SK-N-SH treated with all-trans-retinoic acid at 6 μM for 48 hours (cell line): ENCODE measurements at regions not wholly inside any gene's neighbourhood (a gene's known extent, or its start where the extent isn't known, plus 50 kb on each side); places are given as distances from the start of the nearest gene placed in this dataset.

ENCODE experiments used
- ATAC-seq: fragments of 200-7000 bp; cut with Tn5 transposase; 3 replicates; pipeline ENCODE4 v1.9.1; 2020; ENCODE audit warnings: mild to moderate bottlenecking, moderate library complexity
- ARNTL ChIP-seq: fragments of 450-650 bp; formaldehyde crosslinking; IDR thresholded peaks from 2 replicates; pipeline ENCODE4 v1.5.0; 2020; ENCODE audit warnings: low read depth, mild to moderate bottlenecking, moderate library complexity, borderline replicate concordance
- BACH2 ChIP-seq: fragments of 250-450 bp; sonication (Bioruptor Pico); IDR thresholded peaks from 2 replicates; pipeline ENCODE4 v1.9.0; 2021; ENCODE audit warnings: mild to moderate bottlenecking, borderline replicate concordance
- CSDC2 ChIP-seq: fragments of 250-450 bp; sonication (Bioruptor Pico); IDR thresholded peaks from 2 replicates; pipeline ENCODE4 v1.5.0; 2020; ENCODE audit warnings: mild to moderate bottlenecking, moderate library complexity
- ESRRG ChIP-seq: fragments of 250-450 bp; sonication (Bioruptor Pico); IDR thresholded peaks from 2 replicates; pipeline ENCODE4 v1.6.1; 2021; ENCODE audit warnings: mild to moderate bottlenecking
- ISL1 ChIP-seq: fragments of 250-450 bp; sonication (Bioruptor Pico); IDR thresholded peaks from 2 replicates; pipeline ENCODE4 v2.1.2; 2022; ENCODE audit warnings: mild to moderate bottlenecking, moderate library complexity
- OSR1 ChIP-seq: fragments of 250-450 bp; sonication (Bioruptor Pico); IDR thresholded peaks from 2 replicates; pipeline ENCODE4 v1.8.0; 2022; ENCODE audit warnings: moderate library complexity, mild to moderate bottlenecking, inconsistent platforms
- SNAI2 ChIP-seq: fragments of 250-450 bp; sonication (Bioruptor Pico); IDR thresholded peaks from 2 replicates; pipeline ENCODE4 v1.5.0; 2020; ENCODE audit warnings: mild to moderate bottlenecking, moderate library complexity
- TCF4 ChIP-seq: fragments of 250-450 bp; sonication (Bioruptor Pico); IDR thresholded peaks from 2 replicates; pipeline ENCODE4 v1.8.0; 2021; ENCODE audit warnings: mild to moderate bottlenecking, moderate library complexity, borderline replicate concordance
- TSHZ2 ChIP-seq: fragments of 250-450 bp; sonication (Bioruptor Pico); IDR thresholded peaks from 2 replicates; pipeline ENCODE4 v1.5.0; 2020; ENCODE audit warnings: mild to moderate bottlenecking, moderate library complexity
- ZC3H10 ChIP-seq: fragments of 250-450 bp; sonication (Bioruptor Pico); IDR thresholded peaks from 2 replicates; pipeline ENCODE4 v1.5.1; 2021; ENCODE audit warnings: mild to moderate bottlenecking, moderate library complexity
- ZFP3 ChIP-seq: fragments of 250-450 bp; sonication (Bioruptor Pico); IDR thresholded peaks from 2 replicates; pipeline ENCODE4 v1.5.0; 2020; ENCODE audit warnings: mild to moderate bottlenecking, moderate library complexity
- ZFP30 ChIP-seq: fragments of 450-650 bp; formaldehyde crosslinking; IDR thresholded peaks from 2 replicates; pipeline ENCODE4 v1.5.0; 2022; ENCODE audit warnings: mild to moderate bottlenecking, moderate library complexity
- ZNF565 ChIP-seq: fragments of 450-650 bp; formaldehyde crosslinking; conservative IDR thresholded peaks from 2 replicates; pipeline ENCODE4 v1.5.0; 2020; ENCODE audit warnings: low read depth, mild to moderate bottlenecking, moderate library complexity
- ZNF70 ChIP-seq: fragments of 450-650 bp; formaldehyde crosslinking; IDR thresholded peaks from 2 replicates; pipeline ENCODE4 v1.5.0; 2020; ENCODE audit warnings: mild to moderate bottlenecking, moderate library complexity
- ZNF8 ChIP-seq: fragments of 450-650 bp; formaldehyde crosslinking; IDR thresholded peaks from 2 replicates; pipeline ENCODE4 v1.5.0; 2020; ENCODE audit warnings: mild to moderate bottlenecking, moderate library complexity
- TF ChIP-seq, protein P1 (sequence below): fragments of 250-450 bp; sonication (Bioruptor Pico); IDR thresholded peaks from 2 replicates; pipeline ENCODE4 v1.5.1; 2020; ENCODE audit warnings: low read depth, mild to moderate bottlenecking, moderate library complexity
- TF ChIP-seq, protein P2 (sequence below): fragments of 250-450 bp; sonication (Bioruptor Pico); IDR thresholded peaks from 2 replicates; pipeline ENCODE4 v1.8.0; 2021; ENCODE audit warnings: low read depth, mild to moderate bottlenecking, moderate library complexity, borderline replicate concordance
- TF ChIP-seq, protein P3 (sequence below): fragments of 250-450 bp; sonication (Bioruptor Pico); IDR thresholded peaks from 2 replicates; pipeline ENCODE4 v1.5.1; 2021; ENCODE audit warnings: mild to moderate bottlenecking, moderate library complexity

DNA sequence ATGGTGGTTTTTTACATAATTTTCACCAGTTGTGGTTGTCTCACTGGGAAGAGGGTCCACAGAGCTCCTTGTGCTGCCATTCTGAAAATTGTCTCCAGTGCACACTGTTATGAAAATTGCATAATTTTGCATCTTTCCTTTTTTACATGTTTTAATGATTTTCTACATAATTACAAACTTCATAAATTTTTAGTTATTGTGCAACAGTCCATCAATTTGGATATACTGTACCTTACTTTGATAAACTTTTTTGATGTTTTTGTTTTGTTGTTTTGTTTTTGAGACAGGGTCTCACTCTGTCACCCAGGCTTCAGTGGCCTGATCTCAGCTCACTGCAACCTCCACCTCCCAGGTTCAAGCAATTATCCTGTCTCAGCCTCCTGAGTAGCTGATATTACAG is 70.6 kb upstream of the AUTS2 start:
- no peak for TF ChIP-seq ZFP30 (CRISPR knock-in tag)
- no peak for TF ChIP-seq ISL1
- no peak for TF ChIP-seq TCF4
- TF ChIP-seq ZNF565 (CRISPR knock-in tag), result no peak
- TF ChIP-seq ZC3H10 (CRISPR knock-in tag), result no peak
- TF ChIP-seq, protein P1, sequence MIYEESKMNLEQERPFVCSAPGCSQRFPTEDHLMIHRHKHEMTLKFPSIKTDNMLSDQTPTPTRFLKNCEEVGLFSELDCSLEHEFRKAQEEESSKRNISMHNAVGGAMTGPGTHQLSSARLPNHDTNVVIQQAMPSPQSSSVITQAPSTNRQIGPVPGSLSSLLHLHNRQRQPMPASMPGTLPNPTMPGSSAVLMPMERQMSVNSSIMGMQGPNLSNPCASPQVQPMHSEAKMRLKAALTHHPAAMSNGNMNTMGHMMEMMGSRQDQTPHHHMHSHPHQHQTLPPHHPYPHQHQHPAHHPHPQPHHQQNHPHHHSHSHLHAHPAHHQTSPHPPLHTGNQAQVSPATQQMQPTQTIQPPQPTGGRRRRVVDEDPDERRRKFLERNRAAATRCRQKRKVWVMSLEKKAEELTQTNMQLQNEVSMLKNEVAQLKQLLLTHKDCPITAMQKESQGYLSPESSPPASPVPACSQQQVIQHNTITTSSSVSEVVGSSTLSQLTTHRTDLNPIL (CRISPR knock-in tag), result no peak
- TF ChIP-seq TSHZ2 (CRISPR knock-in tag), result no peak
- TF ChIP-seq OSR1 (CRISPR knock-in tag), result no peak
- no peak for TF ChIP-seq ARNTL (CRISPR knock-in tag)
- TF ChIP-seq, protein P2, sequence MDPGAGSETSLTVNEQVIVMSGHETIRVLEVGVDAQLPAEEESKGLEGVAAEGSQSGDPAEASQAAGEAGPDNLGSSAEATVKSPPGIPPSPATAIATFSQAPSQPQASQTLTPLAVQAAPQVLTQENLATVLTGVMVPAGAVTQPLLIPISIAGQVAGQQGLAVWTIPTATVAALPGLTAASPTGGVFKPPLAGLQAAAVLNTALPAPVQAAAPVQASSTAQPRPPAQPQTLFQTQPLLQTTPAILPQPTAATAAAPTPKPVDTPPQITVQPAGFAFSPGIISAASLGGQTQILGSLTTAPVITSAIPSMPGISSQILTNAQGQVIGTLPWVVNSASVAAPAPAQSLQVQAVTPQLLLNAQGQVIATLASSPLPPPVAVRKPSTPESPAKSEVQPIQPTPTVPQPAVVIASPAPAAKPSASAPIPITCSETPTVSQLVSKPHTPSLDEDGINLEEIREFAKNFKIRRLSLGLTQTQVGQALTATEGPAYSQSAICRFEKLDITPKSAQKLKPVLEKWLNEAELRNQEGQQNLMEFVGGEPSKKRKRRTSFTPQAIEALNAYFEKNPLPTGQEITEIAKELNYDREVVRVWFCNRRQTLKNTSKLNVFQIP, result no peak
- no peak for TF ChIP-seq ZNF8 (CRISPR knock-in tag)
- TF ChIP-seq BACH2 (CRISPR knock-in tag), result no peak
- TF ChIP-seq, protein P3, sequence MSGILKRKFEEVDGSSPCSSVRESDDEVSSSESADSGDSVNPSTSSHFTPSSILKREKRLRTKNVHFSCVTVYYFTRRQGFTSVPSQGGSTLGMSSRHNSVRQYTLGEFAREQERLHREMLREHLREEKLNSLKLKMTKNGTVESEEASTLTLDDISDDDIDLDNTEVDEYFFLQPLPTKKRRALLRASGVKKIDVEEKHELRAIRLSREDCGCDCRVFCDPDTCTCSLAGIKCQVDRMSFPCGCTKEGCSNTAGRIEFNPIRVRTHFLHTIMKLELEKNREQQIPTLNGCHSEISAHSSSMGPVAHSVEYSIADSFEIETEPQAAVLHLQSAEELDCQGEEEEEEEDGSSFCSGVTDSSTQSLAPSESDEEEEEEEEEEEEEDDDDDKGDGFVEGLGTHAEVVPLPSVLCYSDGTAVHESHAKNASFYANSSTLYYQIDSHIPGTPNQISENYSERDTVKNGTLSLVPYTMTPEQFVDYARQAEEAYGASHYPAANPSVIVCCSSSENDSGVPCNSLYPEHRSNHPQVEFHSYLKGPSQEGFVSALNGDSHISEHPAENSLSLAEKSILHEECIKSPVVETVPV (CRISPR knock-in tag), result no peak
- no peak for TF ChIP-seq SNAI2 (CRISPR knock-in tag)
- TF ChIP-seq CSDC2 (CRISPR knock-in tag), result no peak
- TF ChIP-seq ZNF70 (CRISPR knock-in tag), result no peak
- TF ChIP-seq ESRRG, result no peak
- no peak for ATAC-seq

GRCh38 chr7:69531050-69531449 is 67.2 kb upstream of the AUTS2 start:
- ATAC-seq, result no peak; the same call in 2 of the 3 replicates
- peak; percentile 35; the same call in 1 of the 2 replicates for TF ChIP-seq TCF4
- TF ChIP-seq, protein P3 (CRISPR knock-in tag), result no peak

GRCh38 chr7:69534461-69535041 is 63.7 kb upstream of the AUTS2 start:
- no peak for TF ChIP-seq TSHZ2 (CRISPR knock-in tag)
- TF ChIP-seq ZFP30 (CRISPR knock-in tag), result no peak
- no peak for TF ChIP-seq ZFP3 (CRISPR knock-in tag)
- no peak for TF ChIP-seq BACH2 (CRISPR knock-in tag)
- TF ChIP-seq OSR1 (CRISPR knock-in tag), result no peak
- ATAC-seq, result no peak
